HG02970 (cell line): ENCODE measurements at regions not wholly inside any gene's neighbourhood (a gene's known extent, or its start where the extent isn't known, plus 50 kb on each side); places are given as distances from the start of the nearest gene placed in this dataset.

Experiments used
- ATAC-seq: cut with Tn5 transposase; IDR thresholded peaks from one replicate; pipeline ENCODE4 v1.9.1; 2021; ENCODE audit warnings: mild to moderate bottlenecking, moderate library complexity, moderate number of reproducible peaks; ENCODE audit not compliant: unreplicated experiment, low FRiP score

DNA sequence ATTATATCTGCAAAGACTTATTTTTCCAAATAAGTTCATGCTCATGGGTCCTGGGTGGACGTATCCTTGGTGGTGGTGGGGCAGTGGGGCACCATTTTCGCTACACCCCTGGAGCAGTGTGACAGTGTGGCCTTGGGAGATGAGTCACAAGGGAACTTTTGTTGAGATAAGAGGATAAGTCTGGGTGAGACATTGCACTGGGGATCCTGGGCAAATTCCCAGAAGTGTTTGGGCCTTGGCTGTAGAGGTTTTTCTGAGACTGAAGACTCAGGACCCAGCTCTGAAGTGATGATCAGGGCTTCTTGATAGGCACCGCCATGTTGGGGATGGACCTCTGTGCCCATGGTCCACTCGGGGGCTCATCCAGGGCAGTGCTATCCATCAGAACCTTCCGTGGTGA, 149.4 kb downstream of the MACROH2A1 start:
- ATAC-seq = no peak

DNA sequence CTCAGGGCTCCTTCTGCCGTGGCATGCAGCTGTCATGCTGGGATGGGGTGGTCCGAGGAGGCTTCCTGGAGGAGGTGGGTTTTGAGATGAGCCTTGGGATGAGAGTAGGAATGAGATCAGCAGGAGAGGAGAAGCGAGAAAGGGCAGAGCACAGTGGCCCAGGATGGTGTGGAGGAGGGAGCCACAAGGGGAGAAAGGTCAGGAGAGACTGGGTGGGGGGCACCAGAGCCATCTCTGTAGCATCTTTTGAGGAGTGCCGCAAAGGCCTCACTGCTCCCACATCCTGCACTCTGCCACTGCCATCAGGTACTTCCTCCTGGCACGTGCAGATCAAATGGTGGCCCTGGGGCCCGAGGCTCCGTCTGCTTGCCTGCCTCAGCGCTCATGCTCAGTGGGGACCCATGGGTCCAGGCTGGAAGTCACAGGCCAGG, 150.2 kb downstream of the MACROH2A1 start:
- no peak for ATAC-seq

DNA sequence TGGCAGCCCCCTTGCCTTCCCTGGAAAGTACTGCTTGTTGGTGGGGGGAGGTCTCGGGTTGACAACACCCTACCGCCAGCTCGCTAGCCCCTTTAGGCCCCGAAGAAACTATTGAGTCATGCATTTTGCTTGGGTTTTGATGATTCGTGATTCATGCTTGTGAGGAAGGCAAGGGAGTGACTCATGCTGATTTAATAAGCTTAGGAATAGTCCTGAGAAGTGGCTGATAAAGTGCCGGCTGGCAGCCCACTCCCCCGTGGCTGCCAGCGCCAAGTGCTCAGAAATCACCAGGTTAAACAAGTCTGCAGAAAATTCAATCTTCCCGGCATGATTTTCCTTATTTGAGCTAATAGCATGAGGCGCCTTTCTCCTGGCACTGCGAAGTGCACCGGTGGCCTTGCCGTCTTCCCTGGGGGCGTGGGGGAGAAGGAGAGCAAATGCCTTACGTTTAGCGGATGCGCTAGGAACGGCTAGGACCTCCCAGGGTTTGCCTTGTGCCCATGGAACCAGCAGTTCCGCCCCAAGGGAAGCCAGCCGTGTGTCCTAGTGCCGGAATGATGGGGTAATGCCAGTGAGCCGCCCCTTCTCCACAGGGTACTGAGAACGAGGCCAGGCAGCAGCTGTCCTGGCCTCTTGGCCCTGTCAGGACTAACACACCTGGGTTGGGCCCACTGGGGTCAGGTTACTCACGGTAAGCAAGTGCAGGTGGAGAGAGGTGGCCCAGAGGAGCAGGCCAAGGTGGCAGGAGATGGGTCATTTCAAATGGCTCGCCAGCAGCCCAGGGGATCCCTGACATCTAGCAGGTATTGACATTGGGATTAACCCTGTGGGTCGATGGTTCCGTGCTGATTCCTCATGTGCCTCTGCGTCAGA, 151.9 kb downstream of the MACROH2A1 start:
- ATAC-seq = no peak

DNA sequence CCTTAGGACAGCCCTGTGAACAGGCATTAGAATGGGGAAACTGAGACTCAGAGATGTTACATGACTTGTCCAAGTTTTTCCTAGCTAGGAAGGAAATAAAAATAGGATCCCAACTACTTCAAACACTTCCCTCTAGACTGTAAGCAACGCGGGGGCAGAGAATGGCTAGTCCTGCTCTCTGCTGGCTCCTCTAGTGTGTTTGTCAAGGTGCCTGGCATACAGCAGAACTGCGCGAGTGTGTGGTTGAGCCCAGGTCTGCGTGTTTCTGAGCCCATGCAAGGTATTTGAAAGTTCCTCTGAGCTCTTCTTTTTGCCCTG, 152.5 kb downstream of the MACROH2A1 start:
- no peak for ATAC-seq

DNA sequence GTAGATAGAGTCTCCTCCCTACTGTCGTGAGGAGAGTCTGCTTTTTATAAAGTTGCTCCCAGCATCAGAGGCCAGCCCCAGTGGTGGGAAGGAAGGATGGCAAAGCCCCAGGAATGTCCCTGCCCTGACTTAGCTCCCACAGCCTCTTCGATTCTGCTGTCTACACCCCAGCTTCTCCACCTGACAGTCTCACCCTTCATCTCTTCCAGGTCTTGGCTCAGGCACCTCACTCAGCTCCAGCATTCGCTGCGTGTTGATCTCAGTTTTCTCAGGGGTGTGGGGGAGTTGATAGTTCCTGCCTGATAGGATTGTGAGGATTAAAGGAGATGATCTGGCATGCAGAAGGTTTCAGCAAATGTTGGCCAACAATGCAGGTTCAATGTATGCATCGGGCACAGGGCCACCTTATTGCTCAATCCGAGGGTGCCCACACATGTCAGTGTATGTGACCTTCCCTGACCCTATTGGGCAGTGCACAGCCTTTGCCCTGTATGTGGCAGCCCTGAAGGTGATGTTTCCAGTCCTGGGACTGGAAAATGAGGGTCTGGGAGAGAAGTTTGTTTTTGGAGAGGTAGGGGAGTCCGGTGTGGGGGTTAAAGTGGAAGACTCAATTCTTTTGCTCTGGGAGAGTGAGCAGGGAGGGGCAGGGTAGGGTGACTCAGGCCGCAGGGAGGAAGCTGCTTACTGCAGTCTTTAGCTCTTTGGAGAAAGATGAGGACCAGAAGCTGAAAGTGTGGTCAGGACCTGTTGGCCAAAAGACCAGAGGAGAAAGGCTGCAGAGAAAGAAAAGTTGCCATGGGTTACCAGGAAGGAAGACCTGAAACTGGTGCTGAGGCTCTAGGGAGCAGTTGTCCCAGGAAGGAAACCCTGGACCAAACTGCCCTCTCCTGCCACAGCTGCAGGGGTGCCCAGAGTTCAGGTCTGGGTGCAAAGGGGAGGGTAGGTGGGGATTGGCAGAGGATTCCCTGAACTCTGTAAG, 153.2 kb downstream of the MACROH2A1 start:
- ATAC-seq = no peak

DNA sequence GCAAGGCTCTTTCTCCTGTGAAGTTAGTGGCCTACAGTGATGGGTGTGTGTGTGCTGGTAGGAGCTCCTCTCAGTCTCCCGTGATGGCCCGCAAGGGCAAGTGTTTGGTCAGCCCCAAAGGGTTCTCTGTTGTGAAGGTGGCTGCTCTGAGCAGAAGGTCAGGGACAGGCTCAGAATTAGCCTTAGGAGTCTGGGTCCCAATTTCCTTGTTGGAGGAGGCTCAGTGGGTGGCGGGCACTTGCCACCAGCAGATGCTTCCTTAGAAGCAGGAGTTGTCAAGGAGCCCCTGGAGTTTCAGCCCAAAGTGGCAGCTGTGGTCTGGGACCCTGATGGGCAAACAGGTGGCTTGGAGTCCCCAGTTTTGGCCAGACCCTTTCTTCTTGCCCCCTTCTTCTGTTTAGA, 154.4 kb downstream of the MACROH2A1 start:
- no peak for ATAC-seq

DNA sequence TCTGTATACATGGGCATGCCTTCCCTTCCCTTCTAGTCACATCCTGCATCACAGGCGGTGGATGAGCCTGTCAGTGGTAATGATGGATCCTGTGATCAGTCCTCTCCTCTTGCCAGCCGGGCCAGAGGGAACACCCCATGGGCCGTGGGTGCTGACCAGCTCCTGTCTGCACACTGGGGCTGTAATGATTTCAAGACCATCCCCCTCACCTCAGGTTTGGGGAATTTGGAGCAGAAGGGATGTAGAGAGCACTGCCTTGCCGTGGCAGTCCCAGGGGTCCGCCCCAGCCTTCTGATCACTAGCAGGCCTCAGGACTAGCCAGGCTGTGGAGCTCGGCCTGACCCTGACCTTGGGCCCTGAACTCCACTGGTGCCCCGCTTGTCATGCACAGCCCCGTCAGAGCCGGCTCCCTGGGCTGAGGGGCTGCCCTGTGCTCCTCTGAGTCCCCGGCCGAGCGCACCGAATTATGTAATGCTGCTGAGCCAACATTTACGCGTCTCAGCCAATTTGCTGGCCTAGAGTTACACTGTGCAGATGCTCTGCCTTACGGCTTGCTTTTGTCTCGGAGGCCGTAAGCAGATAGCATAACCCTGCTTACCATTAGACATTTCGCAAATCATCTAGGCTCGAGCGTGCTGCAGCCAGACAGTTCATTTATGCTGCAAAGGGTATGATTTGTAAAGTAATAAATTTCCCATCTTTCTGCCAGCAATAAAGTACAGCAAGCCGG, 155.3 kb downstream of the MACROH2A1 start:
- no peak for ATAC-seq

DNA sequence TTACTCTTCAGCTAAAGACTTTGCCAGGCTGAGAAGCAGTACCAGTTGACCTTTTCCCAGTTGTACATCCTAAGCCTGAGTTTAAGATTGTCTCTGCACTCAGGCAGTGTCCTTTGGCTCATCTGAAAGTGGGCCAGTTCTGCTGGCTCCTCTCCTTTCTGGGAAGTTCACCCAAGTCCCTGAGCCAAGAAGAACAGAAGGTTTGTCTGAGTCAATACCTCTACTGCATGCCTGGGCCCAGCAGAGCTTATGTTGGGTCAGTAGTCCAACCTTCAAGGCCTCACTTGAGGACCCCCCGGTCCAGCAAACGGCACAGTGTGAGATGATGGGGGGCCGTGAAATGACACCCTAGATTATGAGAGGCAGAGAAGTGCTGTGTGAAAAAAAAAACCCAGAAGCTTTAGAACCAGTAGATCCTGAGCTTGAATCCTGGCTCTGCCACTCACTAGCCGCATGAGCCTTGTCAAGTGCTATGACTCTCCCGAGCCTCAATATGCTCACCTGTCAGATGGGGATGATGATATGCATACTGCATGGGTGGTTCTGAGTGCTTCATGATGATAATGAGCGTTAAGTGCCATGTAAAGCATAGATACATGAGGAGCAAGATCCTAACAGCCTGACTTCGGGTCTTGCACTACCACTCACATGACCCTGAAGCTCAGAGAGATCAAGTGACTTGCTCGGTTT, 156.0 kb downstream of the MACROH2A1 start:
- ATAC-seq = no peak

DNA sequence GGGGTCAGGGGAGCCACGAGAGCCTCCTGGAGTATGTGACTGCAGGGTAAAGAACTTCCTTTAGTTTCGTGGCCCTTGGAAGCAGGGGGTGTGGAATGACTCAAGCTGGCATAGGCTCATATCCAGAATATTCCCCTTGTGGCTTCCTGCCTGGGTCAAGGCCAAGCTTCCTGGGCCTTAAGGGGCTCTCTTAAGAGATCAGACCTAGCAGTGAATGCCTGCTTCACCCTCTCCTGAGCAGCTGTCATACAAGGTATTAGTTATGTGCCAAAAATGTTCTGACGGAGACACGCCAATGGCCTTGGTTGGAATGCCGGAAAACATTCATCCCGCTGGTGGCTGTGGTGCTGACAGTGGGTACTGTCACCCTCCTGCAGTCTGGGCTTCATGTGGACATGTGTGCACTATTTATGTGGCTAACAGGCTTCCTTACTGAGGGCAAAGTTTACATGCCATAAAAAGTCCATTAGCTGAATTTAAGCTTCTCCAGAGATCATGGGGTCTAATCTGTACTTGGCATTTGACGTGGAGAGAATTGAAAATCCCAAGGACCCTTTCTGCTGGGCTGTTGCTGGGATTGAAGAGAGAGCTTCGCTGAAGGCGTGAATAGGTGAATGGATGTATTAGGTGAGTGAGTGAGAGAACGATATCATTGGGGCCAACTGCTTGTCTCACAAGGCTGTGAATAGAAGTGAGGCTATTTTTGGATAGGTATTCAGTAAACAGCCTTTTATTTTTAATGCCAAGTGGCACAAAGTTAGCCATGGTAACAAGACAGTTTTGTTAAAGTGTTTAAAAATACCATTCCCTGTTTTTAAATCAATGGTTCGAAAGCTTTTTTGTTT, 156.8 kb downstream of the MACROH2A1 start:
- no peak for ATAC-seq

DNA sequence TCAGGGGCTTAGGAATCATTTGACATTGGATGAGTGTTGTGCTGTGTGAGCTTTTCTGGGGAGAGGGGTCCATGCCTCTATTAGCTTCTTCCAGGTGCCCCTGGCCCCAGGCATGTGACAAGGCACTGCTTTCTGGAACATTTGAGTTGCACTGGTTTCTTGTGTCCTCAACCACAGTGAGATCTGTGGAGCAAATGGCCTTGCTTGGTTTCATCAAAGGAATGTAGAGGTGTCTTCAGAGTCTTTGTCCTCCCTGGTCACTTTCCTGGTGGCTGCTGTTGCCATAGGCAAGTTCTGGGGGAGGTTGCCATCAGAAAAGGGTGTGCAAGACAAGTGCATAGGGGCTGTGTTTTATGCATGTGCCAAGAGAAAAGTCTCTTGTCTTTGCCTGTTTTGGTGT, 157.5 kb downstream of the MACROH2A1 start:
- ATAC-seq = no peak

DNA sequence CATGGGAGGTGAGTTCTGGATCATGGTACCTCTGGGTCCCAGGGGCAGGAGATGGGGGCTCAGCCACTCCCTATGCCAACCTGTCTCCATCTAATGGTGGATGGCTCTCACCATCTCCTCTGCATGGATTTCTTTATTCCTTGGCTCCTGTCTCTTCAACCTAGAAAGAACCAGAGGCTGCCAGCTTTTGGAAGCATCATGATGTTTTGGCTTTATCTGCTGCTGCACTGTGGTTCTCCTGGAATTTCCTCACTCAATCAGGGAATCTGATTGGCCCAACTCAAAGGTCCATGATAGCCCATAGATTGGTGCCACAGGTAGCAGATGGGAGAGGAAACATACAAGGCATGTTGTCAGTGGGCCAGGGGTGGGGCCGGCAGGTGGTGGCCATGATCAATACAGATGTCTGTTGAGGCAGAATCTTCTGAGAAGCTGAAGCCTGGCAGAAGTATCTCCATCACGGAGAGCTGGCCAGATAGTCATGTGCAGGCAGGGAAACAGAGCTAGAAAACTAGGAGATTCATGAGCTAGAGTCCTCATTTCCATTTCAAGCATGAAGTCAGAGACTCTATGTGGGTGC, 158.2 kb downstream of the MACROH2A1 start:
- no peak for ATAC-seq

DNA sequence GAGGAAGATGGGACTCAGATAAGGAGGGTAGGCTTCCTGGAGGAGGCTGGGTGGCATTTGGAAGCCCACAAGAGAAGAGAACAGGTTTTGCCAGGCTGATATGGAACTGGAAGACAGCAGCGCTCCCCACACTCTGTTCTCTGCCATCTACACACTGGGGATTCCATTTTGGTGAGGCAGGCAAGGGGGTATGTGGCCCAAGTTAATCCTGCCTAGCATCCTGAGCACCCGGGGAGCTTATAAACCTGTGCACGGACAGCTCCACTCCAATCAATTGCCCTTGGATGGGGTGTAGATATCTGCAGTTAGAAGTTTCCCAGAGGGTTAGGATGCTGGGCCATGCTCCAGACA, 158.8 kb downstream of the MACROH2A1 start:
- ATAC-seq = no peak

DNA sequence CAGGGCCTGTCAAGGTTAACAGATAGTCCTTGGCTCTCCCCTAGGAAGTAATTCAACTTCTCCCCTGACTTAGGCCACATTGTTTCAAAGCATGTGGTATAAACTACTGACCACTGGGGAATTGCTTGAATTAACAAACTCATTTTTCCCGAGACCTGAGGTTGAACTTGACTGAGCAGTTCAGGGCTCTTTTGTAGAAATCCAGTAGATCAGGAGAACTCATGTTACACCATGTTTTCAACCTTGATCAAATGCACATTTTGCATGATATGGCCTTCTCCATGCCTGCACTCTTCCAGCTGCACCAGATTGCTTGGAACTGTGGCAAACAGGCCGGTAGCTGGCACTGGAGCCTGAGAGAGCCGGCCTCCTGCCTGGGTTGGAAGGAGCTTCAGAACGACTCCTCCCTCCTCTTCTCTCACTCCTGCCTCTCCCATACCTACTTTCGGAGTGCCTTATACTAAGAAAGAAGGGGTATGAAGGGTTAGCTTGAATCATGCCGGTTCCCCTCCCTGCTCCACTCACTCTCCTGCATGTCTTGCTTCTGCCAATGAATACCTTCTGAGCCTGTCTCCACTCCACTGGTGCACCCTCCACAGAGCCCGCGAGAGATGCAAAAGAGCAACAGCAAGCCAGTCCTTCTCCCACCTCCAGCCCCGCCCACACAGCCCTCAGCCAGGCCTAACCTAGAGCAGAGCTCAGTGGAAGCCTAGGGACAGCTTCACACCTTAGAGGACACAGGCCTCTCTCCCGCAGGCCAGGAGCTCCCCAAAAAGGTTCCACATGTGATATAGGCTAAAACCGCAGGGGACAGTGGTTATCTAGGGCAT, 159.4 kb downstream of the MACROH2A1 start:
- ATAC-seq = no peak

DNA sequence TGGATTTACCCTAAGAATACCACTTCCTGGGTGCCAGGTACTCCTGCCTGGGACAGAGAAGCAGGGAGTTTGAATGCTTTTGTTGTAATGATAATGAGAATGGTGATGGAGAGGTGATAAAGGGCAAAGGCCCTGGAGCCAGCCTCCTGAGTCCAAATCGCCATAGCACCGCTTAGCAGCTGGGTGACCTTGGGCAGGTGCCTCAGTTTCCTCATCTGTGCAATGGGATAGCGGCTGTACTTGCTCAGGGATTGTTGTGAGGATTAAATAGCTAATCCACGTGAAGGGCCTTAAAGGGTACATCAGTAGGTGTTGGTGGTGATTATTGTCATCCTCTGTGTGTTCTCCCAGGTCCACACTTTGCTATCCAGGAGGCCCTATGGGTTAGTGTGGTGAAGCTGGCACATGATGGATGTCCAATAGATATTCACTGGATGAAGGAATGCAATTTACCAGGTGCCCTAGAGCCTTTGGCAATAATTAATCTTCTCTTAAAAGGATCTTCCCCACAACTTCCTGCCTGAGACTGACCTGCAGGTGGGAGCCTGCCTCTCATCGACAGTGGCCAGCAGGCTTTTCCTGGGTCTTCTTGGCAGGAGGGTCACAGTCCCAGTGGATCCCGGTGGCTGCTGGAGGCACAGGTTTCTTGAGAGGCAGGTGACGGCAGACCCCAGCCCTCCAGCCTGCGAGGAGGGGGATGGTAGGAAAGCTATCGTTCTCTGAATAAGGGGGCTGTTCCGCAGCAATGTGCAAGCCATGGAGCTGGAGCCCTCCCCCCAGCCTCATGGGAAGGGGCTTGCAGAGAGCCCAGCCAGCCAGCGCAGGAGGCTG, 160.2 kb downstream of the MACROH2A1 start:
- ATAC-seq = no peak

DNA sequence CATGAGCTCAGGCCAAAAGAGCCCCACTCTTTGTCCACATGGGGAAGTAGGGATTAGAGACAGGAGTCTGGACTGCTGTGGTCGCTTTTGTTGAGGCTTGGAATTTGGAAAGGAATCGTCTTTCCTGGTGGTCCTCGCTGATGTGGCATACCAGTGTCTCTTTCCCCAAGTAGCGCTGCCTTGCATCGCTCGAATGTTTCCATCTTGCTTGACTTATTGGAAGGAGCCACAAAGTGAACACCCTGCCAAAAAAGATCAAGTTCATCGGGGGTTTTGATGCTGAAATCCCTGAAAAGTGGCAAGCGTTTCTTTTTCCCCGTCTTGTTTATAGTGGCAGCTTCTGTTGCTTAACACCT, 161.3 kb downstream of the MACROH2A1 start:
- ATAC-seq = no peak

DNA sequence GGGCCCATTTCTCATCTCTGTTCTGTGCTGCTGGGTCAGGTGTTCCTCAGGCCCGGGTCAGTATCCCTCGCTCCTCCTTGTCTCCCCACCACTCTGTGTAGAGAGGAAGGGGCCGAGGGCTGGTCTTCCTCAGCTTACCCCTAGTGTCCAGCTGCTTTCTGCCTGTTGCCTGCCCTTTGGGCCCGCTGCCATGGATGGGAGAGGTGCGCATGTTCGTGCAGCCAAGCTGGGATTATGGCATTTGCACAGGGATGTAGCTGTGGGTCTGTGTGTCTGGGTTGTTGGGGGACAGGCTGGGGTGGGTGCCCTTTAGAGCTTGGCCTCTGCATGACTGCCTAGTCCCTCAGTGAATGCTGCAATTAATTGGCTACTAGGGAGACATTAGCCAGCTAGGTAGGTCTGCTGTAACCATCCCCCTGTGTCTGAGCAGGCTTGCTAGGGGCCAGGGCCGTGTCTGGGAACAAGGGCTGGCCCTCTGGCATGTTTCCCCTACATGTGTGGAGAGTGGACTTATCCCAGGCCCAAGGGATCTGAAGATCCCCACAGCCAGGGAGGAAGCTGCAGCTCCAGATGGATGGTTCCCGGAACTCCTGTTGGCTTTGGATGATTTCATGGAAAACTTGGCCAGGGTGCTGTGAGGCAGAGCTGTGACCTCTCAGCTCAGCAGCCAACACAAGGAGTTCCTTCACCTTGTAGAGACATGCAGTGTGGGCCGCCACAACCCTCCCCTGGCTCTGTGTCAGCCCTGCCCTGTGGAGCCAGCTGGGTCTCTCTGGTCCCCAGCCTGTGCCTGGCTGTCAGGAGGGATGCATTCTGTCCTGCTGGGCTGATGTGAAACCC, 161.9 kb downstream of the MACROH2A1 start:
- no peak for ATAC-seq
